ENCODE measurements at regions not wholly inside any gene's neighbourhood (a gene's known extent, or its start where the extent isn't known, plus 50 kb on each side); places are given as distances from the start of the nearest gene placed in this dataset.

GRCh38 chr15:60204131-60204885 lies 193.5 kb downstream of the ANXA2 start:
- Histone ChIP-seq H3K27me3 (no peaks in the 10 kb centered on the region), H3K4me1 (no peaks in the 10 kb centered on the region), H3K36me3 (ENCODE audit: low read depth, missing control alignments) (no peaks in the 10 kb centered on the region), H3K27ac (no peak overlapping the region), H3K9me3 (no peaks in the 10 kb centered on the region), H3K4me3 (no peak overlapping the region)
- WGBS, 2 donors, result 52 to 63% methylated on average over 11 of the region's 11 CpGs
- DNase-seq, result no peak
- TF ChIP-seq POLR2A (IDR thresholded peaks at IDR 0.05) (no peak), CTCF (IDR thresholded peaks at IDR 0.05) (no peak)
- intact Hi-C loops (cut with DNase I; ENCODE audit: low total_unique reads), result no loop called here

GRCh38 chr15:60208709-60209108 lies 189.1 kb downstream of the ANXA2 start:
- Histone ChIP-seq H3K27ac (no peak overlapping the region), H3K27me3 (no peaks in the 10 kb centered on the region), H3K9me3 (no peaks in the 10 kb centered on the region), H3K36me3 (ENCODE audit: low read depth, missing control alignments) (no peaks in the 10 kb centered on the region), H3K4me1 (no peaks in the 10 kb centered on the region), H3K4me3 (no peak overlapping the region)
- no peak for DNase-seq
- 65 to 73% methylated on average over 4 of the region's 4 CpGs for WGBS, 2 donors
- TF ChIP-seq CTCF (IDR thresholded peaks at IDR 0.05), result no peak
- no peak for TF ChIP-seq POLR2A (IDR thresholded peaks at IDR 0.05)
- intact Hi-C loops (cut with DNase I; ENCODE audit: low total_unique reads), result no loop called here

GRCh38 chr15:60212536-60212935 lies 185.2 kb downstream of the ANXA2 start:
- H3K27ac ChIP-seq, result no peak overlapping the region
- DNase-seq, result no peak
- H3K4me1 ChIP-seq, result no peaks in the 10 kb centered on the region
- WGBS, 2 donors, result 69 to 71% methylated on average over 4 of the region's 4 CpGs
- TF ChIP-seq POLR2A (IDR thresholded peaks at IDR 0.05) (no peak), CTCF (IDR thresholded peaks at IDR 0.05) (no peak)
- H3K9me3 ChIP-seq, result no peaks in the 10 kb centered on the region
- H3K36me3 ChIP-seq (ENCODE audit: low read depth, missing control alignments), result no peaks in the 10 kb centered on the region
- no peaks in the 10 kb centered on the region for H3K27me3 ChIP-seq
- no peak overlapping the region for H3K4me3 ChIP-seq
- intact Hi-C loops (cut with DNase I; ENCODE audit: low total_unique reads), result no loop called here

- no peaks in the 10 kb centered on the region for H3K36me3 ChIP-seq (ENCODE audit: low read depth, missing control alignments)
- no peak for DNase-seq
- H3K27ac ChIP-seq, result no peak overlapping the region
- H3K9me3 ChIP-seq, result no peaks in the 10 kb centered on the region
- no peak for TF ChIP-seq CTCF (IDR thresholded peaks at IDR 0.05)
- TF ChIP-seq POLR2A (IDR thresholded peaks at IDR 0.05), result no peak
- H3K4me1 ChIP-seq, result no peaks in the 10 kb centered on the region
- no peaks in the 10 kb centered on the region for H3K27me3 ChIP-seq
- H3K4me3 ChIP-seq, result no peak overlapping the region
- intact Hi-C loops (cut with DNase I; ENCODE audit: low total_unique reads), result no loop called here
- 77 to 78% methylated on average over 3 of the region's 3 CpGs for WGBS, 2 donors
These were observed 184.3 kb downstream of the ANXA2 start for GRCh38 chr15:60213377-60214000.

GRCh38 chr15:60214201-60214600 lies 183.6 kb downstream of the ANXA2 start:
- no peak overlapping the region for H3K4me3 ChIP-seq
- TF ChIP-seq POLR2A (IDR thresholded peaks at IDR 0.05) (no peak), CTCF (IDR thresholded peaks at IDR 0.05) (no peak)
- no peak for DNase-seq
- intact Hi-C loops (cut with DNase I; ENCODE audit: low total_unique reads), result no loop called here
- H3K36me3 ChIP-seq (ENCODE audit: low read depth, missing control alignments), result no peaks in the 10 kb centered on the region
- no peaks in the 10 kb centered on the region for H3K27me3 ChIP-seq
- H3K4me1 ChIP-seq, result no peaks in the 10 kb centered on the region
- no peaks in the 10 kb centered on the region for H3K9me3 ChIP-seq
- H3K27ac ChIP-seq, result no peak overlapping the region
- 93 to 99% methylated on average over 4 of the region's 4 CpGs for WGBS, 2 donors

Data from testis (tissue), 2 donors.